Chondrocyte (in vitro differentiated cells): ENCODE measurements at regions not wholly inside any gene's neighbourhood (a gene's known extent, or its start where the extent isn't known, plus 50 kb on each side); places are given as distances from the start of the nearest gene placed in this dataset.

ENCODE experiments used
- DNase-seq: peaks from one replicate; pipeline ENCODE4 v3.0.0; 2021; ENCODE audit warnings: mixed read lengths, low spot score
- H3K27ac Mint-ChIP-seq: one replicate; pipeline ENCODE4 v1.8.0; 2021; ENCODE audit warnings: mild to moderate bottlenecking, moderate library complexity, mixed read lengths; ENCODE audit not compliant: unreplicated experiment
- H3K27me3 Mint-ChIP-seq: 2 replicates; pipeline ENCODE4 v1.8.0; 2021; ENCODE audit warnings: low read depth, mixed read lengths
- H3K36me3 Mint-ChIP-seq: 2 replicates; pipeline ENCODE4 v1.8.0; 2021; ENCODE audit warnings: low read depth, mixed read lengths
- H3K4me1 Mint-ChIP-seq: 2 replicates; pipeline ENCODE4 v1.8.0; 2021; ENCODE audit warnings: low read depth, mild to moderate bottlenecking, mixed read lengths
- H3K4me3 Mint-ChIP-seq: one replicate; pipeline ENCODE4 v1.8.0; 2021; ENCODE audit warnings: mild to moderate bottlenecking, moderate library complexity, mixed read lengths; ENCODE audit not compliant: unreplicated experiment
- H3K9me3 Mint-ChIP-seq: 2 replicates; pipeline ENCODE4 v1.8.0; 2021; ENCODE audit warnings: low read depth, mixed read lengths
- TF ChIP-seq, protein P1 (sequence below): fragments of 200-600 bp; sonication (generic); IDR thresholded peaks from 2 replicates; pipeline ENCODE4 v1.5.0; 2021; ENCODE audit warnings: antibody characterized with exemption, mild to moderate bottlenecking, moderate library complexity

DNA sequence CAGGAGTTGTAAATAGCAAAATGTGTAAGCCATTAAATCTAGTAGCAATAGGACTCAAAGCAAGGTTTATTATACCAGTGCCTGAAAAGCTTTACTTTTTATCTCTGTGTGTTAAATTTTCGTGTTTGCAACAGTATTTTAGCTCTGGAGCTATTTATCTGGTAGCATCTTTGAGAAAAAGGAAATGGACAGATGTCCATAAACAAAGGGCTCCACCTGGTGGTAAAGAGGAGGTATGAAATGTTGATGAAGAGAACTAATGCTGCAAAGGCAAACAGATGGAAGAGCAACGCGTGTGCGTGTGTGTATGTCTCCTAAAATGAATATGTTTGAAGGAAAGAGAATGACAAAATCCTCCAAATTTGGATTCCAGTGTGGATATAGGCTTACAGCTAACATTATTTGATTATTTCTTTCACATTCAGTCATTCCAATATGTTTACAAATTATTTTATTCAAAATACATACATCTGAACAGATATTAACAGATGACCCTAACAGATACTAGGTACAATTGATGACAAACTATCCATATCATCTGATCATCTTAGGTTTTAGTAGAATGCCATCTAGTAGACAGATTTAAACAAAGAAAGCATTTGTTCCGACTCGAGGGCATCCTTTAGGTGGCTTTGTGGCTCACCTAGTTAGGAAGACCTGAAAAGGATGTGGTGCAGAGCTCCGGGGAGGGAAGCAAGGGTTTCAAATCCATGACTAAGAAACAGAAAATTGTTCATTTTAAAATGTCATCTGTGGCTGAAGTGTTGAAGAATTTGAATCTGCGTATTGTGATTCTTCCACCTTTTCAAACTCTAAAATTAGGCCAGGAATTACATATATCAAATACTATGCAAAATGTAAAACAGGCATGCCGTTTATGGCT lies 383.3 kb downstream of the MTX2 start:
- H3K27ac Mint-ChIP-seq: no peak overlapping the region
- no peaks in the 10 kb centered on the region for H3K36me3 Mint-ChIP-seq
- TF ChIP-seq, protein P1, sequence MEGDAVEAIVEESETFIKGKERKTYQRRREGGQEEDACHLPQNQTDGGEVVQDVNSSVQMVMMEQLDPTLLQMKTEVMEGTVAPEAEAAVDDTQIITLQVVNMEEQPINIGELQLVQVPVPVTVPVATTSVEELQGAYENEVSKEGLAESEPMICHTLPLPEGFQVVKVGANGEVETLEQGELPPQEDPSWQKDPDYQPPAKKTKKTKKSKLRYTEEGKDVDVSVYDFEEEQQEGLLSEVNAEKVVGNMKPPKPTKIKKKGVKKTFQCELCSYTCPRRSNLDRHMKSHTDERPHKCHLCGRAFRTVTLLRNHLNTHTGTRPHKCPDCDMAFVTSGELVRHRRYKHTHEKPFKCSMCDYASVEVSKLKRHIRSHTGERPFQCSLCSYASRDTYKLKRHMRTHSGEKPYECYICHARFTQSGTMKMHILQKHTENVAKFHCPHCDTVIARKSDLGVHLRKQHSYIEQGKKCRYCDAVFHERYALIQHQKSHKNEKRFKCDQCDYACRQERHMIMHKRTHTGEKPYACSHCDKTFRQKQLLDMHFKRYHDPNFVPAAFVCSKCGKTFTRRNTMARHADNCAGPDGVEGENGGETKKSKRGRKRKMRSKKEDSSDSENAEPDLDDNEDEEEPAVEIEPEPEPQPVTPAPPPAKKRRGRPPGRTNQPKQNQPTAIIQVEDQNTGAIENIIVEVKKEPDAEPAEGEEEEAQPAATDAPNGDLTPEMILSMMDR: peak; percentile 89
- no peaks in the 10 kb centered on the region for H3K9me3 Mint-ChIP-seq
- no peak overlapping the region for H3K4me3 Mint-ChIP-seq
- H3K4me1 Mint-ChIP-seq: no peaks in the 10 kb centered on the region
- no peak for DNase-seq
- peaks cover 48% of the 10 kb centered on the region for H3K27me3 Mint-ChIP-seq

DNA sequence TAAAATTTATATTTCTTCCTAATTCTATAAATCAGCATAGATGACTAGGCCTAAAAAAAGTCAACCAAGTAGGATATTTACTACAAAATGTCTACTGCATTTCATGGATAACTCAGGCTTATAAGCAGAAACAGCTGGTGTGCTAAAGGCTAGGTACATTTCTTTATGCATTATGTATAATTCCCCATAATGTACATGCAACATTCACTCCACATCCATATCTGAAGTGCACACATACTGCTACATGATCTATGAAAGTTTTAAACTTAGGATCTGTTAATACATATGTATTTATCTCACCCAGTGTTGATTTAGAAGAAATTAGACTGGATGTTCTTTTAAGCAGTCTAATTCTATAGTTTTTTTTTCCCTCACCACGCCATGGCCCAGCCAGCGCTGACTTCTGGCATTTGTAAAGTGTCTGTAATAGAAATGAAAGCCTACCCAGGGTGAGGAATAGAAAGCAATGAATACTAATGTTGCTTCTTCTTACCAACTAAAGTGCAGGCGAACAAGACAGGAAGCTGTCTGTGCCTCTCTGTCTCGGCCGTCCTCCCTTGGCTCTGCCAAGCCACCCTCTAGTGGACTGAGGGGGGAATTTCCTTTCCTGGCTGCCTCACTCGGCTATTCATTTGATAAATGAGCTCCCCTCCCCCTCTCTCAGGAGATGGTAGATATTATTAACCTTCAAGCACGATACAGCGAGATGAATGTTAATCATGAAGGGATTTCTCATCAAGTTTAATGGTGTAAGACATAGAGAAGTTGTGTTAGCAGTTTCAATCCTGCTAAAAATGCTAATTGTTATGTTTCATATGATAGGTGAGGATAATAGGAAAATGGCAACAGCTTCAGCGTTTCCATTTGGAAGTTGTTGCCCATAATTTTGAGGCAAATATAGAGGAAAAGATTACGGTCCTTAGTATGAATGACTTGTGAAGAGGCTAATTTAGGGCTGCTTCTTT lies 384.5 kb downstream of the MTX2 start:
- no peak overlapping the region for H3K4me3 Mint-ChIP-seq
- no peaks in the 10 kb centered on the region for H3K9me3 Mint-ChIP-seq
- peaks cover 52% of the 10 kb centered on the region for H3K27me3 Mint-ChIP-seq
- H3K27ac Mint-ChIP-seq: no peak overlapping the region
- H3K4me1 Mint-ChIP-seq: no peaks in the 10 kb centered on the region
- TF ChIP-seq, protein P1: peak; percentile 77
- H3K36me3 Mint-ChIP-seq: no peaks in the 10 kb centered on the region
- DNase-seq: no peak

DNA sequence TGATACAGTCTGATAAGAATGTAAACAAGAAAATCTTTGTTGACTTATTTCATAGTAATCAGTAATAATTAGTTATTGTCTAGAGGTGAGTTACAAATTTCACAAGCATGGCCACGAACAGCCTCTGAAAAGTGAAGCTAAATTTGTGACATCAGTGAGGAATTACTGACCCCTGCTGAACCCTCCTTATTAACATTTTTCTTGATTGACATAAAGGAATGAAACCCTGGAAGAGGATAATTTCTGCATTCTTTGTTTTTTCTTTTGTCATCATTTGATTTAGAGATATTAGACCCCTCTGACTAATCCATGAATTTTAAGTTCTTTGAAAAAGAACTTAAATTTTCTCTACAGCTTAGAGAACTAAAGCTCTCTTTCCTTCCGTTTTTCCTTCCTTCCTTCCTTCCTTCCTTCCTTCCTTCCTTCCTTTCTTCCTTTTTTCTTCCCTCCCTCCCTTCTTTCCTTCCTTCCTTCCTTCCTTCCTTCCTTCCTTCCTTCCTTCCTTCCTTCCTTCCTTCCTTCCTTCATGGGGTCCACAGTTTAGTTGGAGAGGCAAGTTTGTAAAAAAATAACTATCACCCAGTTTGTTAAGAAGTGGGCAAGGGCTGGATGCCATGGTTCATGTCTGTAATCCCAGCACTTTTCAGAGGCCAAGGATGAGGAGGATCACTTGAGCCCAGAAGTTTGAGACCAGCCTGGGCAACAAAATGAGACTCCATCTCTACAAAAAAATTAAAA lies 387.0 kb downstream of the MTX2 start:
- H3K9me3 Mint-ChIP-seq: no peaks in the 10 kb centered on the region
- TF ChIP-seq, protein P1: no peak
- peaks cover 58% of the 10 kb centered on the region for H3K27me3 Mint-ChIP-seq

DNA sequence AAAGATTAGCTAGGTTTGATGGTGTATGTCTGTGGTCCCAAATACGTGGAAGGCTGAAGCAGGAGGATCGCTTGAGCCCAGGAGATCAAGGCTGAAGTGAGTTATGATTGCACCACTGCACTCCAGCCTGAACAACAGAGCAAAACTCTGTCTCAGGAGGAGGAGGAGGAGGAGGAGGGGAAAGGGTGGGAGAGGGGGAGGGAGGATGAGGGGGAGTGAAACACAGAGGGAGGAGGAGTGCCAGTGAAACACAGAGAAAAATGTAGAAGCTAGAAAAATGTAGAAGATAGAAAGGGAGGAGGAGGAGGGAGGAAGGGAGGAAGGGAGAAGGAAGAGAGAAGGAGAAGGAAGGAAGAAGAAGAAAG lies 387.5 kb downstream of the MTX2 start:
- H3K9me3 Mint-ChIP-seq: no peaks in the 10 kb centered on the region

More for the DNA sequence above, 387.0 kb downstream of the MTX2 start:
- no peaks in the 10 kb centered on the region for H3K4me1 Mint-ChIP-seq
- H3K4me3 Mint-ChIP-seq: no peak overlapping the region
- H3K36me3 Mint-ChIP-seq: no peaks in the 10 kb centered on the region
- no peak overlapping the region for H3K27ac Mint-ChIP-seq
- no peak for DNase-seq

More for the DNA sequence above, 387.5 kb downstream of the MTX2 start:
- Mint-ChIP-seq H3K27ac (no peak overlapping the region), H3K36me3 (no peaks in the 10 kb centered on the region), H3K27me3 (peaks cover 58% of the 10 kb centered on the region), H3K4me1 (no peaks in the 10 kb centered on the region), H3K4me3 (no peak overlapping the region)
- no peak for DNase-seq
- TF ChIP-seq, protein P1: no peak
